H1 (cell line): ENCODE measurements at regions not wholly inside any gene's neighbourhood (a gene's known extent, or its start where the extent isn't known, plus 50 kb on each side); places are given as distances from the start of the nearest gene placed in this dataset.

Experiments used
- CTCF ChIA-PET: fragments of 300-600 bp; sonication (Branson Sonifier 250); formaldehyde crosslinking; loops from one replicate; lab custom pipeline; 2021; ENCODE audit not compliant: partially characterized antibody; lab: Charles Lee
- POLR2A ChIA-PET: fragments of 300-600 bp; sonication (Branson Sonifier 250); formaldehyde crosslinking; loops from one replicate; lab custom pipeline; 2021; ENCODE audit warnings: inconsistent platforms; ENCODE audit not compliant: partially characterized antibody; lab: Charles Lee
- DNase-seq, 2 experiments: peaks; one replicate each; pipeline versions ENCODE4 v3.0.0 to v3.0.0-alpha.2; 2010 to 2022; ENCODE audit warnings: low spot score in 2 of 2, low read depth in 1 of 2, mixed read lengths in 1 of 2
- FAIRE-seq: peaks from 2 replicates; lab custom pipeline; 2011; peaks lifted over from hg19 to GRCh38; lab: Jason Lieb, UNC
- H2AFZ ChIP-seq: 2 replicates; pipeline ENCODE4 v1.8.1; 2012; ENCODE audit warnings: low read length, inconsistent platforms
- H2AK5ac ChIP-seq: 2 replicates; pipeline ENCODE4 v1.6.1; 2013; ENCODE audit warnings: low read depth, low read length
- H2BK120ac ChIP-seq: replicated peaks from 2 replicates; pipeline ENCODE3; 2013; ENCODE audit warnings: low read depth, low read length, inconsistent platforms
- H2BK12ac ChIP-seq: 2 replicates; pipeline ENCODE4 v1.6.1; 2013; ENCODE audit warnings: low read depth, low read length
- H2BK15ac ChIP-seq: 2 replicates; pipeline ENCODE4 v1.6.1; 2013; ENCODE audit warnings: low read length
- H2BK20ac ChIP-seq: 2 replicates; pipeline ENCODE4 v1.6.1; 2013; ENCODE audit warnings: low read length
- H2BK5ac ChIP-seq: 2 replicates; pipeline ENCODE4 v1.6.1; 2013; ENCODE audit warnings: low read depth, low read length
- H3K14ac ChIP-seq: 2 replicates; pipeline ENCODE4 v1.6.1; 2013; ENCODE audit warnings: inconsistent platforms; ENCODE audit not compliant: insufficient read length
- H3K18ac ChIP-seq: 2 replicates; pipeline ENCODE4 v1.6.1; 2013; ENCODE audit warnings: low read length; ENCODE audit errors: extremely low read depth
- H3K23ac ChIP-seq: 2 replicates; pipeline ENCODE4 v1.6.1; 2013; ENCODE audit warnings: inconsistent platforms; ENCODE audit not compliant: insufficient read length
- H3K23me2 ChIP-seq: 2 replicates; pipeline ENCODE4 v1.6.1; 2013; ENCODE audit warnings: low read depth, low read length
- H3K27ac ChIP-seq: 2 replicates; pipeline ENCODE4 v1.6.1; 2011; ENCODE audit warnings: low read depth, low read length, inconsistent platforms
- H3K27me3 ChIP-seq, 4 experiments: replicated peaks in 1 of 4; 1 replicate in 1 of 4; 2 replicates in 3 of 4; pipeline versions ENCODE4 v1.6.1 to v1.8.1; 2011 to 2013; ENCODE audit warnings: low read length in 3 of 4, mild to moderate bottlenecking in 3 of 4, inconsistent platforms in 2 of 4, mixed read lengths in 2 of 4, moderate library complexity in 1 of 4; ENCODE audit not compliant: control insufficient read depth in 3 of 4, insufficient read depth in 3 of 4; ENCODE audit errors: extremely low read depth in 1 of 4
- H3K36me3 ChIP-seq, 4 experiments: 2 replicates each; pipeline versions ENCODE4 v1.6.1 to v1.8.1; 2011 to 2013; ENCODE audit warnings: mild to moderate bottlenecking in 4 of 4, low read length in 3 of 4, moderate library complexity in 2 of 4, control low read depth in 1 of 4, inconsistent platforms in 1 of 4; ENCODE audit not compliant: insufficient read depth in 4 of 4, control insufficient read depth in 2 of 4
- H3K4ac ChIP-seq: replicated peaks from 2 replicates; pipeline ENCODE3; 2013; ENCODE audit warnings: low read length, low read depth, mixed read lengths, inconsistent platforms; ENCODE audit not compliant: insufficient read length
- H3K4me1 ChIP-seq, 4 experiments: replicated peaks in 1 of 4; 1 replicate in 1 of 4; 2 replicates in 3 of 4; pipeline versions ENCODE4 v1.6.1 to v1.8.1; 2011 to 2013; ENCODE audit warnings: low read length in 3 of 4, inconsistent platforms in 2 of 4, mixed read lengths in 1 of 4; ENCODE audit not compliant: insufficient read depth in 4 of 4, control insufficient read depth in 3 of 4
- H3K4me2 ChIP-seq, 2 experiments: 2 replicates each; pipeline versions ENCODE4 v1.6.1 to v1.8.1; 2011 to 2013; ENCODE audit warnings: low read depth in 2 of 2, low read length in 2 of 2, control low read depth in 1 of 2, inconsistent platforms in 1 of 2, mild to moderate bottlenecking in 1 of 2; ENCODE audit not compliant: insufficient read depth in 1 of 2
- H3K4me3 ChIP-seq, 4 experiments: fragments of 200-600, 300-600 bp in 1 of 4; sonication (generic), shearing (Covaris generic), sonication (Bioruptor Twin) in 1 of 4; 2 replicates each; pipeline versions ENCODE4 v1.5.1 to v1.8.1; 2011 to 2016; ENCODE audit warnings: low read length in 4 of 4, low read depth in 3 of 4, control low read depth in 2 of 4, inconsistent platforms in 2 of 4, mild to moderate bottlenecking in 2 of 4, mixed read lengths in 1 of 4, moderate library complexity in 1 of 4; ENCODE audit not compliant: insufficient read depth in 2 of 4; ENCODE audit errors: extremely low read depth in 1 of 4
- H3K56ac ChIP-seq: replicated peaks from 2 replicates; pipeline ENCODE3; 2013; ENCODE audit warnings: low read depth, mild to moderate bottlenecking, mixed read lengths, low read length, inconsistent platforms; ENCODE audit not compliant: insufficient read length
- H3K79me1 ChIP-seq: 2 replicates; pipeline ENCODE4 v1.6.1; 2013; ENCODE audit warnings: low read depth, low read length, control low read depth
- H3K79me2 ChIP-seq, 2 experiments: 2 replicates each; pipeline versions ENCODE4 v1.6.1 to v1.8.1; 2012 to 2013; ENCODE audit warnings: low read length in 2 of 2, mild to moderate bottlenecking in 2 of 2, inconsistent platforms in 1 of 2; ENCODE audit not compliant: insufficient read depth in 2 of 2, control insufficient read depth in 1 of 2
- H3K9ac ChIP-seq, 4 experiments: replicated peaks in 1 of 4; 1 replicate in 1 of 4; 2 replicates in 3 of 4; pipeline versions ENCODE4 v1.6.1 to v1.8.1; 2011 to 2013; ENCODE audit warnings: low read depth in 3 of 4, low read length in 3 of 4, control low read depth in 2 of 4, mild to moderate bottlenecking in 2 of 4, moderate library complexity in 2 of 4, inconsistent platforms in 1 of 4; ENCODE audit errors: extremely low read depth in 1 of 4
- H3K9me3 ChIP-seq, 2 experiments: 2 replicates each; pipeline versions ENCODE4 v1.6.1 to v1.8.1; 2012 to 2013; ENCODE audit warnings: mild to moderate bottlenecking in 2 of 2, moderate library complexity in 2 of 2, control low read depth in 1 of 2, inconsistent platforms in 1 of 2, low read depth in 1 of 2, low read length in 1 of 2, mixed read lengths in 1 of 2; ENCODE audit not compliant: insufficient read depth in 2 of 2
- H4K20me1 ChIP-seq, 2 experiments: replicated peaks in 1 of 2; 2 replicates each; pipeline versions ENCODE3 to v1.8.1; 2011 to 2013; ENCODE audit warnings: inconsistent platforms in 2 of 2, low read length in 2 of 2, mild to moderate bottlenecking in 1 of 2; ENCODE audit not compliant: insufficient read depth in 2 of 2, control insufficient read depth in 1 of 2
- H4K5ac ChIP-seq: 2 replicates; pipeline ENCODE4 v1.6.1; 2013; ENCODE audit warnings: low read length, low read depth, mixed read lengths, inconsistent platforms; ENCODE audit not compliant: insufficient read length
- H4K8ac ChIP-seq: 2 replicates; pipeline ENCODE4 v1.8.0; 2013; ENCODE audit warnings: mild to moderate bottlenecking, moderate library complexity, low read length, inconsistent platforms; ENCODE audit not compliant: insufficient read depth; ENCODE audit errors: extremely low read depth
- H4K91ac ChIP-seq: replicated peaks from 2 replicates; pipeline ENCODE3; 2013; ENCODE audit warnings: low read length, mixed read lengths, inconsistent platforms; ENCODE audit not compliant: insufficient read length
- SRF ChIP-seq: IDR thresholded peaks from 2 replicates; pipeline ENCODE4 v1.6.1; 2011; ENCODE audit warnings: mild to moderate bottlenecking, low read depth, low read length, moderate library complexity
- WGBS, 2 experiments: shearing (Covaris generic) in 1 of 2; methylation state at CpG; one replicate each; pipeline versions ENCODE4 v1.1.6 to v1.1.7; 2013 to 2015; ENCODE audit warnings: low lambda C conversion rate in 2 of 2, mixed read lengths in 2 of 2, inconsistent platforms in 1 of 2, low coverage in 1 of 2, missing lambda C conversion rate in 1 of 2; ENCODE audit not compliant: insufficient replicate concordance in 2 of 2, insufficient coverage in 1 of 2, insufficient read length in 1 of 2; ENCODE audit errors: extremely low coverage in 1 of 2, missing lambda C conversion rate in 1 of 2; 5-methylcytosine and 5-hydroxymethylcytosine counted together

GRCh38 chr6:95693108-95693507 is 115.8 kb downstream of the MANEA start:
- H4K8ac ChIP-seq, result no peak overlapping the region
- no peak overlapping the region for H3K56ac ChIP-seq
- H3K79me2 ChIP-seq, result no peaks in the 10 kb centered on the region
- TF ChIP-seq SRF, result no peak
- ChIA-PET CTCF (no interaction called here), POLR2A (no interaction called here)
- H3K27ac ChIP-seq, result no peak overlapping the region
- 83% methylated on average over 3 of the region's 3 CpGs; no CpG with 5 or more reads in 1 of the 2 experiments for WGBS, 2 experiments
- no peak overlapping the region for H3K9ac ChIP-seq
- no peaks in the 10 kb centered on the region for H3K36me3 ChIP-seq
- H2AFZ ChIP-seq, result no peak overlapping the region
- H3K4ac ChIP-seq, result no peak overlapping the region
- H4K5ac ChIP-seq, result no peak overlapping the region
- no peak overlapping the region for H2BK5ac ChIP-seq
- no peak for FAIRE-seq
- no peak overlapping the region for H4K91ac ChIP-seq
- H2BK20ac ChIP-seq, result no peak overlapping the region
- H3K18ac ChIP-seq, result no peak overlapping the region
- no peaks in the 10 kb centered on the region for H3K79me1 ChIP-seq
- H3K4me3 ChIP-seq, result no peak overlapping the region
- H2AK5ac ChIP-seq, result no peak overlapping the region
- no peaks in the 10 kb centered on the region for H4K20me1 ChIP-seq
- no peaks in the 10 kb centered on the region for H3K9me3 ChIP-seq
- H2BK15ac ChIP-seq, result no peak overlapping the region
- H3K14ac ChIP-seq, result no peak overlapping the region
- H2BK120ac ChIP-seq, result no peak overlapping the region
- H3K4me1 ChIP-seq, result no peaks in the 10 kb centered on the region
- DNase-seq, result no peak
- no peaks in the 10 kb centered on the region for H3K23me2 ChIP-seq
- no peak overlapping the region for H2BK12ac ChIP-seq
- no peak overlapping the region for H3K4me2 ChIP-seq
- H3K23ac ChIP-seq, result no peak overlapping the region
- no peaks in the 10 kb centered on the region for H3K27me3 ChIP-seq
